ENCODE measurements at regions not wholly inside any gene's neighbourhood (a gene's known extent, or its start where the extent isn't known, plus 50 kb on each side); places are given as distances from the start of the nearest gene placed in this dataset.

GRCh38 chr7:125727215-125727614, 797.6 kb upstream of the POT1 start:
- ChIA-PET CTCF (no interaction called here), POLR2A (no interaction called here)
- no peak for TF ChIP-seq SP1 (IDR thresholded peaks at IDR 0.05)
- no peak for TF ChIP-seq PKNOX1 (IDR thresholded peaks at IDR 0.05)
- no peak for TF ChIP-seq SUZ12 (IDR thresholded peaks at IDR 0.05)
- no peak for TF ChIP-seq TARDBP (IDR thresholded peaks at IDR 0.05)
- no peak for TF ChIP-seq L3MBTL2 (conservative IDR thresholded peaks at IDR 0.05)
- TF ChIP-seq FOXA1 (IDR thresholded peaks at IDR 0.05), result no peak

GRCh38 chr7:125695626-125696025, 766.0 kb upstream of the POT1 start:
- ChIA-PET POLR2A (no interaction called here), CTCF (interaction anchor here (0.5 kb wide), 1 partner anchor 18 kb away, joined by 3 read pairs; no protein-coding TSS in a partner anchor)
- no peak for TF ChIP-seq FOXK2 (IDR thresholded peaks at IDR 0.05)
- no peak for TF ChIP-seq NFRKB (IDR thresholded peaks at IDR 0.05)
- TF ChIP-seq LEF1 (IDR thresholded peaks at IDR 0.05; ENCODE audit: borderline replicate concordance), result no peak
- no peak for TF ChIP-seq L3MBTL2 (conservative IDR thresholded peaks at IDR 0.05)
- no peak for TF ChIP-seq TARDBP (IDR thresholded peaks at IDR 0.05)
- no peak for TF ChIP-seq ZNF384 (IDR thresholded peaks at IDR 0.05)
- no peak for TF ChIP-seq BHLHE40 (IDR thresholded peaks at IDR 0.05; ENCODE audit: borderline replicate concordance)
- no peak for TF ChIP-seq CTBP1 (IDR thresholded peaks at IDR 0.05; ENCODE audit: borderline replicate concordance)
- TF ChIP-seq SUZ12 (IDR thresholded peaks at IDR 0.05), result no peak
- no peak for DNase-seq (ENCODE audit: extremely low spot score)

More at GRCh38 chr7:125727215-125727614, 797.6 kb upstream of the POT1 start:
- DNase-seq (ENCODE audit: extremely low spot score), result no peak

- POLR2A ChIA-PET, result no interaction called here
- TF ChIP-seq BHLHE40 (IDR thresholded peaks at IDR 0.05; ENCODE audit: borderline replicate concordance) (no peak), NFRKB (IDR thresholded peaks at IDR 0.05) (no peak), CTBP1 (IDR thresholded peaks at IDR 0.05; ENCODE audit: borderline replicate concordance) (no peak), SP1 (IDR thresholded peaks at IDR 0.05) (no peak), SUZ12 (IDR thresholded peaks at IDR 0.05) (no peak), HDGF (IDR thresholded peaks at IDR 0.05; ENCODE audit: borderline replicate concordance) (no peak)
- no peak for DNase-seq (ENCODE audit: extremely low spot score)
- CTCF ChIA-PET, result no interaction called here
Observed at GRCh38 chr7:125683156-125683555, 753.5 kb upstream of the POT1 start.

GRCh38 chr7:125681508-125681907, 751.9 kb upstream of the POT1 start:
- no peak for TF ChIP-seq SUZ12 (IDR thresholded peaks at IDR 0.05)
- POLR2A ChIA-PET, result no interaction called here
- DNase-seq (ENCODE audit: extremely low spot score), result no peak
- CTCF ChIA-PET, result no interaction called here

GRCh38 chr7:125678771-125679170, 749.1 kb upstream of the POT1 start:
- CTCF ChIA-PET, result no interaction called here

GRCh38 chr7:125675640-125676039, 746.0 kb upstream of the POT1 start:
- no peak for DNase-seq (ENCODE audit: extremely low spot score)
- CTCF ChIA-PET, result no interaction called here
- POLR2A ChIA-PET, result no interaction called here
- no peak for TF ChIP-seq FOXA1 (IDR thresholded peaks at IDR 0.05)
- no peak for TF ChIP-seq LEF1 (IDR thresholded peaks at IDR 0.05; ENCODE audit: borderline replicate concordance)
- TF ChIP-seq ARNT (IDR thresholded peaks at IDR 0.05), result no peak
- no peak for TF ChIP-seq NFRKB (IDR thresholded peaks at IDR 0.05)
- TF ChIP-seq SUZ12 (IDR thresholded peaks at IDR 0.05), result no peak
- TF ChIP-seq FOXK2 (IDR thresholded peaks at IDR 0.05), result no peak
- TF ChIP-seq FOXM1 (IDR thresholded peaks at IDR 0.05; ENCODE audit: borderline replicate concordance), result no peak
- no peak for TF ChIP-seq PKNOX1 (IDR thresholded peaks at IDR 0.05)

More at GRCh38 chr7:125678771-125679170, 749.1 kb upstream of the POT1 start:
- TF ChIP-seq SP1 (IDR thresholded peaks at IDR 0.05), result no peak
- no peak for TF ChIP-seq SUZ12 (IDR thresholded peaks at IDR 0.05)
- no peak for DNase-seq (ENCODE audit: extremely low spot score)
- POLR2A ChIA-PET, result no interaction called here

- POLR2A ChIA-PET, result no interaction called here
- CTCF ChIA-PET, result no interaction called here
- TF ChIP-seq ELF4 (IDR thresholded peaks at IDR 0.05) (no peak), PKNOX1 (IDR thresholded peaks at IDR 0.05) (no peak), BHLHE40 (IDR thresholded peaks at IDR 0.05; ENCODE audit: borderline replicate concordance) (no peak), CTBP1 (IDR thresholded peaks at IDR 0.05; ENCODE audit: borderline replicate concordance) (no peak), HDGF (IDR thresholded peaks at IDR 0.05; ENCODE audit: borderline replicate concordance) (no peak), ARNT (IDR thresholded peaks at IDR 0.05) (no peak), FOXK2 (IDR thresholded peaks at IDR 0.05) (no peak), SUZ12 (IDR thresholded peaks at IDR 0.05) (no peak), LEF1 (IDR thresholded peaks at IDR 0.05; ENCODE audit: borderline replicate concordance) (no peak), SP1 (IDR thresholded peaks at IDR 0.05) (no peak)
- no peak for DNase-seq (ENCODE audit: extremely low spot score)
Observed at GRCh38 chr7:125675169-125675568, 745.5 kb upstream of the POT1 start.

Data from HEK293T (cell line).